Brain microvascular endothelial cell (primary cell): ENCODE measurements at regions not wholly inside any gene's neighbourhood (a gene's known extent, or its start where the extent isn't known, plus 50 kb on each side); places are given as distances from the start of the nearest gene placed in this dataset.

Experiments used
- DNase-seq: peaks from one replicate; pipeline ENCODE4 v3.0.0-alpha.2; 2020
- H3K27ac ChIP-seq: fragments of 250-450 bp; sonication (Bioruptor Pico); 2 replicates; pipeline ENCODE4 v1.5.1; 2020; ENCODE audit warnings: mild to moderate bottlenecking, moderate library complexity
- H3K27me3 ChIP-seq: fragments of 250-450 bp; sonication (Bioruptor Pico); replicated peaks from 2 replicates; pipeline ENCODE4 v1.5.1; 2020; ENCODE audit warnings: mild to moderate bottlenecking
- H3K36me3 ChIP-seq: fragments of 250-450 bp; sonication (Bioruptor Pico); replicated peaks from 2 replicates; pipeline ENCODE4 v1.5.1; 2020; ENCODE audit warnings: mild to moderate bottlenecking
- H3K4me3 ChIP-seq: 2 replicates; pipeline ENCODE4 v1.5.1; 2011; ENCODE audit warnings: low read depth, mild to moderate bottlenecking, control low read depth, low read length, moderate library complexity
- CTCF ChIP-seq: IDR thresholded peaks from 2 replicates; pipeline ENCODE4 v1.5.1; 2011; ENCODE audit warnings: low read depth, mild to moderate bottlenecking, moderate library complexity, low read length, control low read depth, inconsistent platforms; ENCODE audit errors: missing control alignments
- in situ Hi-C: cut with HindIII; loops from 2 replicates; pipeline ENCODE4 v1.10.0; 2017; ENCODE audit warnings: low sequenced_read_pairs, low pct_ligation_motif_present

- DNase-seq: no peak
- H3K36me3 ChIP-seq: no peaks in the 10 kb centered on the region
- H3K27me3 ChIP-seq: no peaks in the 10 kb centered on the region
- no peak overlapping the region for H3K27ac ChIP-seq
- H3K4me3 ChIP-seq: no peak overlapping the region
- in situ Hi-C loops: no loop called here
- no peak for TF ChIP-seq CTCF
These were observed 387.6 kb downstream of the PDHA2 start for GRCh38 chr4:96227515-96227914.

GRCh38 chr4:96228463-96228862 lies 388.6 kb downstream of the PDHA2 start:
- in situ Hi-C loops: no loop called here
- Histone ChIP-seq H3K36me3 (no peaks in the 10 kb centered on the region), H3K27me3 (no peaks in the 10 kb centered on the region), H3K27ac (no peak overlapping the region), H3K4me3 (no peak overlapping the region)
- no peak for TF ChIP-seq CTCF
- DNase-seq: no peak

GRCh38 chr4:96240041-96240440 lies 400.1 kb downstream of the PDHA2 start:
- no peak for DNase-seq
- TF ChIP-seq CTCF: no peak
- in situ Hi-C loops: no loop called here
- H3K36me3 ChIP-seq: no peaks in the 10 kb centered on the region
- no peak overlapping the region for H3K4me3 ChIP-seq
- no peak overlapping the region for H3K27ac ChIP-seq
- no peaks in the 10 kb centered on the region for H3K27me3 ChIP-seq

GRCh38 chr4:96241819-96242218 lies 401.9 kb downstream of the PDHA2 start:
- in situ Hi-C loops: no loop called here
- no peak for DNase-seq
- no peaks in the 10 kb centered on the region for H3K36me3 ChIP-seq
- no peaks in the 10 kb centered on the region for H3K27me3 ChIP-seq
- no peak overlapping the region for H3K4me3 ChIP-seq
- TF ChIP-seq CTCF: no peak
- H3K27ac ChIP-seq: no peak overlapping the region

- no peak for DNase-seq
- H3K36me3 ChIP-seq: no peaks in the 10 kb centered on the region
- in situ Hi-C loops: no loop called here
- no peak overlapping the region for H3K4me3 ChIP-seq
- H3K27ac ChIP-seq: no peak overlapping the region
- no peaks in the 10 kb centered on the region for H3K27me3 ChIP-seq
- TF ChIP-seq CTCF: no peak
These were observed 407.2 kb downstream of the PDHA2 start for GRCh38 chr4:96247096-96247495.

- H3K36me3 ChIP-seq: no peaks in the 10 kb centered on the region
- no peak overlapping the region for H3K4me3 ChIP-seq
- no peak for DNase-seq
- no peak overlapping the region for H3K27ac ChIP-seq
- H3K27me3 ChIP-seq: no peaks in the 10 kb centered on the region
- in situ Hi-C loops: no loop called here
- no peak for TF ChIP-seq CTCF
These were observed 408.3 kb downstream of the PDHA2 start for GRCh38 chr4:96248225-96248624.
